ENCODE measurements at regions not wholly inside any gene's neighbourhood (a gene's known extent, or its start where the extent isn't known, plus 50 kb on each side); places are given as distances from the start of the nearest gene placed in this dataset.

GRCh38 chr9:20112205-20112783 is 323.5 kb upstream of the SLC24A2 start:
- DNase-seq: no peak

- DNase-seq: no peak
Measured at GRCh38 chr9:20111173-20111843, 322.5 kb upstream of the SLC24A2 start.

- DNase-seq: no peak
Measured at GRCh38 chr9:20095430-20096092, 306.7 kb upstream of the SLC24A2 start.

- no peak for DNase-seq
Measured at GRCh38 chr9:20092561-20092960, 303.7 kb upstream of the SLC24A2 start.

GRCh38 chr9:20087481-20087880 is 298.6 kb upstream of the SLC24A2 start:
- DNase-seq: no peak

GRCh38 chr9:20085842-20086241 is 297.0 kb upstream of the SLC24A2 start:
- DNase-seq: no peak

- no peak for DNase-seq
Measured at GRCh38 chr9:20084125-20084524, 295.3 kb upstream of the SLC24A2 start.

GRCh38 chr9:20083390-20083789 is 294.6 kb upstream of the SLC24A2 start:
- no peak for DNase-seq

GRCh38 chr9:20082831-20083230 is 294.0 kb upstream of the SLC24A2 start:
- no peak for DNase-seq

- DNase-seq: no peak
Measured at GRCh38 chr9:20082406-20082805, 293.6 kb upstream of the SLC24A2 start.

GRCh38 chr9:20078246-20078645 is 289.4 kb upstream of the SLC24A2 start:
- no peak for DNase-seq

- no peak for DNase-seq
Measured at GRCh38 chr9:20074291-20074690, 285.5 kb upstream of the SLC24A2 start.

- DNase-seq: no peak
Measured at GRCh38 chr9:20070336-20070735, 281.5 kb upstream of the SLC24A2 start.

GRCh38 chr9:20065796-20066700 is 277.2 kb upstream of the SLC24A2 start:
- no peak for DNase-seq

GRCh38 chr9:20065046-20065445 is 276.2 kb upstream of the SLC24A2 start:
- DNase-seq: no peak

GRCh38 chr9:20054734-20055133 is 265.9 kb upstream of the SLC24A2 start:
- DNase-seq: no peak

- no peak for DNase-seq
Measured at GRCh38 chr9:20048985-20049384, 260.1 kb upstream of the SLC24A2 start.

GRCh38 chr9:20048437-20048836 is 259.6 kb upstream of the SLC24A2 start:
- no peak for DNase-seq

- no peak for DNase-seq
Measured at GRCh38 chr9:20044686-20045085, 255.8 kb upstream of the SLC24A2 start.

- no peak for DNase-seq
Measured at GRCh38 chr9:20043461-20043860, 254.6 kb upstream of the SLC24A2 start.

- DNase-seq: no peak
Measured at GRCh38 chr9:20043035-20043434, 254.2 kb upstream of the SLC24A2 start.

- no peak for DNase-seq
Measured at GRCh38 chr9:20042128-20042711, 253.4 kb upstream of the SLC24A2 start.

- peak; percentile 90 for DNase-seq
Measured at GRCh38 chr9:20041697-20042081, 252.9 kb upstream of the SLC24A2 start.
